ENCODE measurements at regions not wholly inside any gene's neighbourhood (a gene's known extent, or its start where the extent isn't known, plus 50 kb on each side); places are given as distances from the start of the nearest gene placed in this dataset.
"Not testable (repeated sequence)": the region's sequence is repeated elsewhere in the genome, so short reads cannot be mapped to it uniquely, and the experiment has no call there.

DNA sequence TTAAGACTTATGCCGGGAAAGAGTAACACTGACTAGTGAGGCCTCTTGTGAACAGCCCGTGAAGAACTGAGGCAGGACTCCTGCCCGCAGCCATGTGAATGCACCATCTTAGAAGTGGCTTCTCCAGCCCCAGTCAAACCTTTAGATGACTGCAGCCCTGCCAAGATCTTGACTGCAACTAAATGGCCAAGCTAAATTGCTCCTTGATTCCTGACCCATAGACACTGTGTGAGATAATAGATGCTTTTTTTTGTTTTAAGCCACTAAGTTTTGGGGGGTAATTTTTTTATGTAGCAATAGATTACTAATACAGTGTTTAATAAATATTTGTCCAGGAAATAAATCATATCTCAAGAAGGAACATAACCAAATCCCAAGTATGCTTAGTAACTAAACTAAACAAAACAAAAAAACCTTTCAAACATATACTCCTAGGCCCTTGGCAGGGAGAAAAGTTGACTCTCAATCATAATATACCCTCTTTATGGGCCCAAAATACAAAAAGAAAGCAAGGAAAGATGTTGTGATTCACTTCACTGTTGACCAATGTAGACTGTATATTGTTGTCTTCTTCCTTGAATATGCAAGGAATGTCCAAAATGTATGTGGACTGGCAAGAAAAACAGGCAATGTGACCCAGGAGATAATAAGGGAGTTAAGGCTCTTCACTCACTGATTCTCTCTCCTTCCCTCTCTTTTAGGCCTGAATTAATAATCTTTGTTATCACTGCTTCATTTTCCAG, 79.7 kb upstream of the ZNF366 start:
- DNase-seq, result no peak

- DNase-seq, result no peak
Measured at GRCh38 chr5:72584466-72584865, 77.3 kb upstream of the ZNF366 start.

GRCh38 chr5:72579290-72579689, 72.1 kb upstream of the ZNF366 start:
- DNase-seq, result not testable (repeated sequence)

DNA sequence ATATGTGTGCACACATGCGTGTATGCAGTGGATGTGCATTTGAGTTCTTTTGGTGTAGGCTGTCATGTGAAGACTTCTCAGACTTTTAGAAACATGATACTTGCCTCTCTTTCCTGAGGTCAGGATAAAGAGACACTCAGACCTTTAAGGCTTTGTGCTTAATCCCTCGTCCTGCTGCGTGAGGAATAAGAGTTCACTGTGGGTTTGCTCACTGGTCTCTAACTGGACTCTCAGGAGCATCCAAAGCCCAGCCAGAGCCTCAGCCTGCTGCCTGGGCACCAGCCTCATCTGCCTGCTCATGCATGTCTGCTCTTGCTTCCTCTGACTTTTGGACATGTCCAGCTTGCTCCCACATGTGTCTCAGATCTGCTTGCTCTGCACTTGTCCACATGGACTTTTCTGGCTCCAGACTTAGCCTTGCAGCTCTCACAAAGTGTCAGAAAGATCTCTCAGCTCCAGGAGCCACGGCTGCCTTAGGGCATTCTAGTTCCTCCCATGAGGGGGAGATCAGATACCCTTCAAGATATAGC, 65.1 kb upstream of the ZNF366 start:
- no peak for DNase-seq

DNA sequence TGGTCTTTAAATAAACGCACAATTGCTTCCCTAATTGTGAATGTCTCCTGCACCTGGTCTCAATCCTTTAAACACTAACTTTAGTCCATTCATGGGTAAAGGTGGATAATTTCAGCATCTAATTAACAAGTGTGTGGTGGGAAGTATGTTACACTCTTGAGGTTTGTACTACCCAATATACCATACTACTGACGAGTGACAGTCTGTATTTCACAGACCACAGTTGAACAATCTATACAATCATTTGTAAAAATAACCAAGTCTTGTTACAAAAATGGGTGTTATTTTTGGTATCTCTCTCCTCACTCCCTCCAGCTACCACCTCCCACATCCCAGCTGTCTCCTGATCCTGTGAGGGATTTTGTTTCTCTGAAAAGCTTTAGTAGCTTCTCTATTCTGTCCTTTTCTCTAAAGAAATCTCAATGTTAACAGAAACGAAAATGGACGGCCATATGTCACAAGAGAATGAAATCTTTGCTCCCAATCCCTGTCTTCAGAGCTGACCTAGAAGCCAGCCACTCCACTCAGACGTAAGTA, 62.3 kb upstream of the ZNF366 start:
- no peak for DNase-seq

DNA sequence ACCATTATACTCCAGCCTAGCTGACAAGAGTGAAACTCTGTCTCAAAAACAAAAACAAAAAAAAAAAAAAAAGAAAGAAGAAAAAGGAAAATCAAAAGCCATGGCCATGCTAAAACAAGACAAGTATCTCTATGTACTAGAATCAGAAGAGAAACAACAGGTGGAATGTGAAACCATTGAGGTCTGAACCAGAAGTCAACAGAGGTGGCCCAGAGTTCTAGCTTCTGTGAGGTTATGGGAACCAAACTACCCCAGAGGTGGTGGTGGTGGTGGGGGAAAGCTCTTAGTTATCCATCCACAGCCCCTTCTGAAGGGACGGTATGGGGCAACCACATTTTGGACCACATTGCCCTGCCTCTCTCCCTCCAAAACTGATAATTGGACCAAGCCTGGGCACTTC, 59.5 kb upstream of the ZNF366 start:
- DNase-seq, result no peak

DNA sequence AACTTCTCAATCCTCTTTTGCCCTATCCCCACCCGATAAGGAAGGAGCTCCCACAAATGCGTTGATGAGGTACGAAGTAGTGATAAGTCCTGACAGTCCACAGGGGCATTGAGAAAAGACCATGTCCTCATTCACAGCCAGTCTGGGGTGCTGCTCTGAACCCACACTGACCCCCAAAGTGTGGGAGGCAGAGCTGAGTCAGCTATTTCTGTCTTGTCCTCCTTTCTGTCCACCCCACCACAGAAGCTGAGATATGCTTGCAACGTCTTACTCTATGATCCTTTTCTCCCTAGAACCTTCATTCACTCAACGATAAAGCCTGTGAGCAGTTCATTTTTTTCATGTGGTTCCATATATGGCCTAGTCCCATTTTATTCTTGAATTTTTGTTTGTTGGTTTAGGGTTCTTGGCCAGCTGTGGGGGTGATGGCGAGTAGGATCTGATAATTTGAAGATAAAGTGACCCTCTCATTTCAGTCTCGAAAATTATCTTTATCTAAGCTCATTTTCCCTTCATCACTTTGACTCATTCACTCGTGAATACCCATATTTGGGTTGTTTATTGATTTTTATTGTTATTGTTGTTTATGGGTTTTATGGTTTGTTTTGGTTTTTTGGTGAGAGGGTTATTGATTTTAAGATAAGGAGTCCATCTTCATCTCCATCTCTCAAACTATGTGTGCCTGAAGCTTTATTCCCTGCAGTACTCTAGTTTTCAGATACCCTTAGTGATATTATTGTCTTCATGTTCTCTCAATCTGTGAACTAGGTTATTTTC, 58.5 kb upstream of the ZNF366 start:
- no peak for DNase-seq

GRCh38 chr5:72562717-72563116, 55.5 kb upstream of the ZNF366 start:
- DNase-seq, result no peak

DNA sequence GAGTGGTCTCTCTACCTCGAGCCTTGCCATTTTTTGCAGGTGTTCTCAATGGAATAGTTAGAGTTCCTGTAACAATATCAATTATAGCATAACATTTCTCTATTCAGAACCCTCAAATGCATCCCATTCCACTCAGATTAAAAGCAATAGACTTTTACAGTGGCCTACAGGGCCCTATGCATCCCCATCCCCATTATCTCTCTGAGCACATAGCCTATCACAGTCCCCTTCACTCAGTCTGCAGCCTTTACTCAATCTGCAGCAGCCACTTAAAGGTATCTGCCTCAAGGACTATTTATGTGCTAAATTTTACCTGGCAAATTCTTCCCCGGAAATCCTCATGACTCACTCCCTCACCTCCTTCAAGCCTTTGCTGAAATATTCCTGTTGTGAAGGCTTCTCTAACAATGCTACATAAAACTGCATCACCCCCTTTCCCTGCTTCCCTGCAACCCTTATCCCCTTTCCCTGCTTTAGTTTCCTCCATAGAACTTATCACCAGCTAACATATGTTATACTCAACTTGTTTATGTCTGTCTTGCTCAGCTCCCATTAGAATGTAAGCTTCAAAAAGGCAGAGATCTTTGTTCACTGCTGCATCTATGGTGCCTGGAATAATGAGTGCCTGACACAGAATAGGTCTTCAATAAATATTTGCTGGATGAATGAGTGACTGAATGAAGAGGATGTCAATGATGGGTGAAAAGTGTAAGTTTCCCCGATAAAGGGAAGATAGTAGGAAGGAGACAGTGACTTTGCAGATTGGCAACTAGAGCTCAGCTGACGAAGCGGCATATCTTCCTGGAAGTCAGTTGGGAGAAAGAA, 54.1 kb upstream of the ZNF366 start:
- DNase-seq, result no peak

- no peak for DNase-seq
Measured at GRCh38 chr5:72559866-72560766, 52.9 kb upstream of the ZNF366 start.

DNA sequence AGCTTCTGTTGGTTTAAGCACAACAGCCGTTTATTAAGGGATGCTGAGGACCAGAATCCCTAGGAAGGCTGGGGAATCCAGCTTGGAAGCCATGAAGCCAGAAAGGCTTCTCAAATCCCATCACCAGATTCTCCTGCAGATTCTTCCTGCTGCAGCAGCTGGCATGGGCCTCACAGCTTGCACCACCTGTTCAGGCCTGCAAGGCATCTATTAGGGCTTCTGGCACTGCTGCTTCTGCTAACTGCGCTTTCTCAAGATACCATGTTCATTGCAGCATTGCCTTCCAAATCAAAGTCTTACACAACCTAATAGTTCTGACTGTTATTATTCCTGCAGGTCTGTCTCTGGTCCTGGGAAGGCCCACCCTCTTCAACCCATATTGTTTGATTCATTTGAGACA, 51.2 kb upstream of the ZNF366 start:
- DNase-seq, result no peak

GRCh38 chr5:72558046-72558336, 50.8 kb upstream of the ZNF366 start:
- DNase-seq, result no peak

GRCh38 chr5:72557167-72558045, 50.2 kb upstream of the ZNF366 start:
- DNase-seq, result no peak
